ELF-1 (cell line): ENCODE measurements at regions not wholly inside any gene's neighbourhood (a gene's known extent, or its start where the extent isn't known, plus 50 kb on each side); places are given as distances from the start of the nearest gene placed in this dataset.
"Not testable (repeated sequence)": the region's sequence is repeated elsewhere in the genome, so short reads cannot be mapped to it uniquely, and the experiment has no call there.

Source experiments
- DNase-seq: peaks from one replicate; pipeline ENCODE4 v3.0.0-alpha.2; 2016; ENCODE audit warnings: low read depth, low spot score

DNA sequence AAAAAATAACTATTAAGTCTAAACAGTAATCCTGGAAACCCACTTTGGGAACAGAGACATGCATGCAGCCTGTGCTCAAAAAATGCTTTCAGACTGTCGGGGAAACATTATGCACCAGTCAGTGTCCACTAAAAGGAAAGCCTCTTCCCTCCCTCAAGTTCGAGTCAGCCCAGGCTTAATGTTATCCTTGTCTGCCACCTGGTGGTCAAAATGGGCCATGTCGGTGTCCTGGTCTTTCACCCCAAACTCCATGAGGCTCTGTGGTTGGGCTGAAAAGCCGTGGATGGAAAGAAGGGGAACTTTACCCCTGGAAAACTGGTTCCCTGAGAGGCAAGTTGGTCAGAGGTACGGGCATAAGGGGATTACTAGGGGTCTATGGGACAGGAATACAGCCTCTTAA, 88.4 kb upstream of the ZNF492 start:
- peak; percentile 43 for DNase-seq

DNA sequence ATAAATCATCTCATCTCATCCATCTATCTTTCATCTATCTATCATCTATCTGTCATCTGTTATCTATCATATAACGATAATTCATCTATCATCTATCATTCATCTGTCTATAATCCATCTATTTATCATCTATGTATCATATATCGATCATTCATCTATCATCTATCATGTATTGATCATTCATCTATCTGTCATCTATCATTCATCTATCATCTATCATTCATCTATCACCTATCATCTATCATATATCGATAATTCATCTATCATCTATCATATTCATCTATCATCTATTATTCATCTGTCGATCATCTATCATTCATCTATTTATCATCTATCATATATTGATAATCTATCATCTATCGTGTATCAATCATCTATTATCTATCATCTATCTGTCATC, 100.4 kb upstream of the ZNF492 start:
- DNase-seq: no peak

DNA sequence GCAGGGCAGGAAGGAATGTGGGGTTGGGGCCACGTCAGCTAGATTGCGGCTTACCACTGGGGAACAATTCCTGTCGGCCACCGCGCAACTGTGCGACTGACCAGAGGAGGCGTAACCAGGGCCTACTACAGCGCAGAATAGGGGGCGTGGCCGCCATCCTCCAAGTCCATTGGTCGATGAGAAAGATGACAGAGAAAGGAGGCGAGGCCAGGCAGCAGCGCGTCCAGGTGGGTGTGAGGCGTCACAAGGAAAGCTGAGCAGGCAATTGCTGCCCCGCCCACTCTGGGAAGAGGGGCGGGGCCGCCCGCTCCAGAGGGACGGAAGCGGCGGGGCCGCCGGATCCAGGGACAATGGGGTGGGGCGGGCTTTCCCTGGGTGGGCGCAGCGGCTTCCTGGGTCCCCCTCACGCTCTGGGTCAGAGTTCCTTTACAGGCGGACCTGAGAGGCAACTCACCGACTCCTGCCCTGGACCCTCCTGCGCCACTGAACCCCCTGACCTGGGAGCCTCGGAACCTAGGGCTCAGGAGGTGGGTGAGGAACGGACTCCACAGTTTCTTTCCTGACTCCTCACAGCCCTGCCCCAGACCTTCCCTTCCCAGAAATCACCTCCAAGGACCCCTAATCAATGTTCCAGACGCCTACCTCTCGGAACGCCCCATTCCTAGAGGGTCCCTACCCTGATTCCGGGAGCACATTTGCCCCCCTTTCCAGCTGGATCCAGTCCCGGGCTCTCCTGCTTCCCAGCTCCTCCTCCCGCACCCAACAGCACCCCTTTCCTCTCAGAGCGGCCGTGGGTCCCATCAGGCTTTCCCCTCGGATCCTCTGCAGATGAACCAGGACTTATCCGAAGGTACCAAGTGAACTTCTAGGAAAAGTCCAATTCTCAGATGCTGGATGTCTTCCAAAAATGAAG, 101.5 kb upstream of the ZNF492 start:
- DNase-seq: no peak

DNA sequence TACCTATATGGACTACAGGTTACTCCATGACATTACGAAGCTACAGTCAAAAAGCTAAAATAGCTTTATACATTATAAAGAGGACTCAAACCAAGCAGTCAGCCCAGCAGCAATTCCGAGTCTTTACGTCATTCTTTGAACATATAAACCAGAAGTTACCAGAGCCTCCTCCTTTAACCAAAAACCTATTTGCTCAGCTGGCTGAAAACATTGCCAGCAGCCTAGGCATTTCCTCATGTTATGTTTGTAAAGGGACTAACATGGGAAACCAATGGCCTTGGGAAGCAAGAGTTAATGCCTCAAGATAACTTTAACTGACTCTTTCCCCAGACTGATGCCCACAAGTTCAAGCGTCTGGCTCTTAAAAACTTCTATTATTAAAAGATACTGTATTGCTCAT, 104.1 kb upstream of the ZNF492 start:
- DNase-seq: no peak

DNA sequence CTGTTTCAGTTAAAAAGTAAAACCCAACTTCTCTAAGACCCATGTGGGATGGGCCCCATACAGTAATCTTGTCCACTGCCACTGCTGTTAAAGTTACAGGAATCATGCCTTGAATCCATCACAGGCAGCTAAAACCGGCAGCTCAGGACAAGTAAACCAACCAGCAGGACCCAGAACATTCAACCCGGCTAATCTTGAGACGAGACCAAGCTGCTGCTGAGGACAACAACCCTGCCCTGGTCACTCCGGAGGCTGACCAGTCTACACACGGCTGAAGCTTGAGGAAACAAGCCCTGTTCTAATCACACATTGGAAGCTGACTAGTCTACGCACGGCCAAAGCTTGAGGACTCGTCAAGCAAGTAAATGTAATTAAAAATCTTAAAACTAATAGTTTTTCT, 105.2 kb upstream of the ZNF492 start:
- no peak for DNase-seq

DNA sequence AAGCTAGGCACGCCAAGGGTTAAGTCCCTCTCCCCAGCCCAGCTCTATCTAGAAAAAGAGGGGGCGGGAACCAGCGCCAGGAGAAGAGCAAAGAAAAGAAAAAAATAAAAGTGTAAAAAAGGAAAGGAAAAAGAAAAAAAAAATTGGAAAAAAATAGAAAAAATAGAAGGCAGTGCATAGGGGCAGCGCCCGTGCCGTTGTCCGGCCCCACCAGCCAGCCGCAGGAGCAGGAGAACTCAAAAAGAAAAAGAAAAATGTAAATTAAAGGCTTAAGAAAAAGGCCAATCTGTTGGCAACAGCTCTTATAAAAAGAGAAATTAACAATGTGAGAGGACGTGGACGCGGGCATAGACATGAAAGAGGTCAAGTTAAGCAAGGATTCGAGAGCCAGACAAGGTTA, 105.4 kb upstream of the ZNF98 start:
- no peak for DNase-seq

DNA sequence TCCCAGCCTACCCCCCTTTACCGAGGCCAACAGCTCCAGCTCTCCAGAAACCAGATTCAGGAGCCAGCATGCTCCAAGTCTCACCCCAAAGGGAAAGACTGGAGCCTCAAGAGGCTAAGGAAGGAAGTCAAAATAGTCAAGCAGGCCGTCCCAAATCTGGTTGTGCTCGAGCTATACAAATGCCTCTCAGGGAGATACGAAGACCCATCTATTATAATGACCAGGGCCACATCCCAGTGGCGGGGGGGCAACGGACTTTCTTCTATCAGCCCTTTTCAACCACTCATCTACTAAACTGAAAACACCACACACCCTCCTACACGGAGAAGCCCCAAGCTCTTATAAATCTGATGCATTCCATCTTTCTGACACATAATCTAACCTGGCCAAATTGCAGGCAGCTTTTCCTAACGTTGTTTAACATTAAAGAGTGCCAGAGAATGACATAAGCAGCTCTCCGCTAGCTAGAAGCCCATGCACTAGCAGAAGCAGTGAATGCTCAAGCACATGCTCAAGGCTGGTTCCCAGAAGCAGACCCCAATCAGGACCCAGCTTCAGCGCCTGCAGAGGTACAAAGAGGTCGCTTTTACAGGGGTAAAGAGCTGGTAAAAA, 104.6 kb upstream of the ZNF98 start:
- no peak for DNase-seq

DNA sequence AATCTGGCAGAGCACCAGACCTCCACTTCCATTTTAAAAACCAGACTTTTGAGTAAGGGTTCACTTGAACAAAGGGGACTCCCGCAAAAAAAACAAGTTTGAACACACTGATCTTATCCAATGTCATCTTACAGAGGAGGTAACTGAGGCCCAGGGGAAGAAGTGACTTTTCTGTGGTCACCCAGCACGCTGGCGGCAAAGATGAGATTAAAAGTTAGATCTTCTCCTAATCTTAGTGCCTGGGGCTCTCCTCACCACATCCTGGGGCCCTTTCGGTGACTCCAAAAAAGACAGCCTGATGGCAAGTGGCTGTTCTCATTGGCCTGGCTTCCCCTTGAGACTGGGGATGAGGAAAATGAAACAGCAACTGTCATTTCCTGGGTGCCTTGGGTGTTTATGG, 101.8 kb upstream of the ZNF98 start:
- no peak for DNase-seq

DNA sequence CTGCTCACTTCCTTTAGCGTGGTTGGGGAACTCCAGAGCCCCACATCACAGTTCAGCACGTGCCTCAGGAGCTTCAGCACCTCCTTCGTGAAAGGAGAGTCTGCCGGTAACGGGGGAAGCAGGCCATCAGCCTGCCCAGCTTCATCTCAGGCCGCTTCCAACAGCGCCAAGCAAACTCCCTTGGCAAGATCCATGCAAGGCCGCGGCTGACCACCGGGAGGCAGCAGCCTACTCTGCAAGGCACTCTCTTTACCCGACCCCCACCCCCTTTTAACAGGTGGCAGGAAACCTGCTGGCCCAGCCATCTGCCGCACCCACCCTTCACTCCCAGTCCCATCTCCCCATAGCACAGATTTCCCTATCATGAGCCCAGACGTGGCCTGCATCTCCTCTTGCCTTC, 97.4 kb upstream of the ZNF98 start:
- DNase-seq: not testable (repeated sequence)

DNA sequence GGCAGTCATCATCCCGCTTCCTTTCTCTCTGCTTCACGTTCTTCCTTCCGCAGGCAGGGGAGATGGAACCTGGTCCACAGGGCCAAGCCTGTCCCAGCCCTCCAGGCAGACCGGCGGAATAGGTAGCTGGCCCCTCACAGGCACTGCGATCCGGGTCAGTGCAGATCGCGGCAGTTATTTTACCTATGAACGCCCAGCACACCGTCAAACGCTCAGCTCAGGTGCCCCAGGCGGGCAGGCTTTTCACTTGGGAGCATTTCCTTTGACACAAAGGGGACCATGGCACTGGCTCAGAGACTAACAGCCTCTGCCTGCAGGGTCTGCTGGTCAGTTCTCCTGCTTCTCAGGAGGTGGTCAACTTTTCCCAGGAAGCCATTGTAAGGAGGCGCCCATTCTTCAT, 97.0 kb upstream of the ZNF98 start:
- DNase-seq: no peak

DNA sequence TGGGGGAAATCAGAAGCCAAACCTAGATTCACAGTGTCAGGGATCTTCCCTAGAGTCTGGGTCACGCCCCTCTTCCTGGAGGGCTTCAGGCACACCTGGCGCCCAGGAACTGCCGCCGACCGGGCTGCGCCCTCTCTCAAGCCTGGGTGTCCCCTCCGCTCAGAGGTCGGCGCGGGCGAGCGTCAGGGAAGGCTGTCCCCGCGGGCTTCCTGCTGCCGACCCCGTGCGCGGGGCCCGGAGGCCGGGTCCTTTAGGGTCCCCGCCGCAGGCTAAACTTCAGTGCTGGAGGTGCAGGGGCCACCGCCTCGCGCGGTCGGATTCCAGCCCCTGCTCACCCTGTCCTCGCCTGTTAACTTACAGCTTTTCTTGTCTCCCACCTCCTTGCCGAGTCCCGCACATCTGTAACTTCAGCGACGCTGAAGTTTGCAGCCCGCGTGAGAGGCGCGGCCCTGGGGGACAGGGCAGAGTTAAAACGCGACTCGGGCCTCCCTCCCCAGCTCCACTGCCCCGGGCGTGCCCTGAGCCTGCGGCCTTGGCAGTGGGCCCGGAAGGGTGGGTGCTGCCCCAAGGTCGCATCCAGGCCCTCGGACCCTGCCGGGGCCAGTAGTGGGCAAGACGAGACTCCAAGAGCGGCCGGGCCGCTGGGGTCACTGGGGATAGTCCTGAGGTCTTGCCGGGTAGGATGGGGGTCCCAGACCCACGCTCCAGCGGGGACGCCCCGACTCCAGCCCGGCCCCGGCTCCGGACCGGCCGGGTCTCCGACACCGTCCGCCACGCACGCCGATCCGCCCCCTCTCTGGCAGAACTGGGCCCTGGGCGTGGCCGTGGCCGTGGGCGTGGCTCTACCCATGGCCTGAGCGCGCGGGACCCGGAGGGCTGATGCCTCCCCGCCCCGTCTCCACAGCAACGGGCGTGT, 95.6 kb upstream of the ZNF98 start:
- no peak for DNase-seq

DNA sequence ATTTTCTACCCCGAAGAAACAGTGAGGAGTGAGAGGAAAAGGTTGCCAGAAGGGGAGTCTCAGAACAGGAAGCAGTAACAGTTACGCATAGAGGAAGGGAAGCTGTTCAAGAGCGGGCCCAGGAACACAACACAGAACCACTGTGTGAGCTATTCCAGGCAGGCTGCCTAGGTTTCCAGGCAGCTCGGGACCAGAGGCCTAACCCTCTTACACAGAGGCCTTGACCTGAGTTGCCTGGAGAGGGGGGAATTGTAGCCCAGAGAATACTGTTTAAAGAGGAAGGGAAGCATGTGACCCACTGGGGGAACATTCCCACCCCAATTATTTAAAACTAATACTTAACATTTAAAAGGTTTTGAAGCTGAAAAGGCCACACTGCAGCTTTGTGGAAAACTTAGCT, 93.3 kb upstream of the ZNF98 start:
- no peak for DNase-seq

DNA sequence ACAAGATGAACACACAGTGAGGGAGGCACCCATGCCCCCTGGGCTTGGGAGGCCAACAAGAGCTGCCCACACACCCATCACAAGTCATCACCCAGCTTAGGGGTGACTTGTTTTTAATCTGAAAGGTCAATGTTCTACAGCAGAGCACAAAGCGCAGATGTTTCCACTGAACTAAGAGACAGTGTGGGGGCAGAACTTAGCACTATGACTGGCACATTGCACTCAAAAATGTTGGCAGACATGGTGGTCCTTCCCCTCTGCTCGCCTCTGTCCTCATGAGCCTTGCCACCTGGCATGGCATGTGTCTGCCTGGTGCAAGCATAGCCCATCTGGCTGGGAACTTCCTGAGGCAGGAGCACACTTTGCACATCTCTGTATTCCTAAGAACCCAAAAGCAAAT, 81.4 kb upstream of the ZNF98 start:
- DNase-seq: no peak

DNA sequence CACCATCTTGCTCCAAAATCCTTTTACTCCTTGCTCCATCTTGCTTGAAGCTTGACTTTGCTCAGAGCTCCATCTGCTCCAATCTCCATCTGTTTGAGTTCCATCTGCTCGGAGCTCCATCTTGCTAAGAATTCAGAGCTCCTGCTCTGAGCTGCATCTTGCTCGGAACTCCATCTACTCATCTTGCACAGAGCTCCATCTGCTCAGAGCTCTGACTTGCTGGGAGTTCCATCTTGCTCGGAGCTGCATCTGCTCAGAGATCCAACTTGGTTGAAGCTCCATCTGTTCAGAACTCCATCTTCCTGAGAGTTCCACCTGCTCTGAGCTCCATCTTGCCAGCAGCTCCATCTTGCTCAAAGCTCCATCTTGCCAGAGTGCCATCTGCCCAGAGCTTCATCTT, 80.6 kb upstream of the ZNF98 start:
- DNase-seq: no peak

DNA sequence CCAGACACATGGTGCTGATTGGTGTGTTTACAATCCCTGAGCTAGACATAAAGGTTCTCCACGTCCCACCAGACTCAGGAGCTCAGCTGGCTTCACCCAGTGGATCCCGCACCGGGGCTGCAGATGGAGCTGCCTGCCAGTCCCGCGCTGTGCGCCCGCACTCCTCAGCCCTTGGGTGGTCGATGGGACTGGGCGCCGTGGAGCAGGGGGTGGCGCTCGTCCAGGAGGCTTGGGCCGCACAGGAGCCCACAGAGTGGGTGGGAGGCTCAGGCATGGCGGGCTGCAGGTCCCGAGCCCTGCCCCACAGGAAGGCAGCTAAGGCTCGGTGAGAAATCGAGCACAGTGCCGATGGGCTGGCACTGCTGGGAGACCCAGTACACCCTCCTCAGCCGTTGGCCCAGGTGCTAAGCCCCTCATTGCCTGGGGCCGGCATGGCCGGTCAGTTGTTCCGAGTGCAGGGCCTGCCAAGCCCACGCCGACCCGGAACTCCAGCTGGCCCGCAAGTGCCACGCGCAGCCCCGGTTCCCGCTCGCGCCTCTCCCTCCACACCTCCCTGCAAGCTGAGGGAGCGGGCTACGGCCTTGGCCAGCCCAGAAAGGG, 76.8 kb upstream of the ZNF98 start:
- not testable (repeated sequence) for DNase-seq

DNA sequence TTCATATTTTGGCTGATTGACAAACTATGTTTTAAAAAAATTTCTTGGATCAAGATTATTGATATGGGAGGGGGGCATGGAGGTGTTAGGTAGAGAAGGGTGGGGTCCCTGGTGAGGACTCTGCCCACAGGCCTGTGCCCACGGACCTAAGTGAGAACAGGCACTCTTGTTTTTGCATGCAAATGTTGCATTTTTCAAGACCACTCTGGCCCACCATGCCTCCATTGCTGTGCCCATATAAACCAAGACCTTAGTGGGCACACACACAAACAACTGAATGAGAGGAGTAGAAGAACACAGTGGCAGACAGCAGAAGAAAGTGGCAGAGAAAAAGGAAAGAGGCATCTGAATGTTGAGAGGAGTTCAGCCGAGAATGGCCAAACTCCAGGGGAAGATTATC, 69.6 kb upstream of the ZNF98 start:
- no peak for DNase-seq

DNA sequence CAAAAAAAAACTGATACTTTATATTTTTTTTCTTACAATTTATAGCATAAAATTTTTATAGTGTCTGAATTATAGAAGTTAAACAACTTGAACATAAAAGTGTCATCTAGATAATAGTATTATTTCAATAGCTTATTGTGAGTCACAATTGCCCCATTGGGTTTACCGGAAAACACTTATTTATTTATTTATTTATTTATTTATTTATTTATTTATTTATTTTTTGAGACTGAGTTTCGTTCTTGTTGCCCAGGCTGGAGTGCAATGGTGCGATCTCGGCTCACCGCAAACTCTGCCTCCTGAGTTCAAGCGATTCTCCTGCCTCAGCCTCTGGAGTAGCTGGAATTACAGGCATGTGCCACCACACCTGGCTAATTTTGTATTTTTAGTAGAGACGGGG, 61.4 kb upstream of the ZNF98 start:
- not testable (repeated sequence) for DNase-seq

DNA sequence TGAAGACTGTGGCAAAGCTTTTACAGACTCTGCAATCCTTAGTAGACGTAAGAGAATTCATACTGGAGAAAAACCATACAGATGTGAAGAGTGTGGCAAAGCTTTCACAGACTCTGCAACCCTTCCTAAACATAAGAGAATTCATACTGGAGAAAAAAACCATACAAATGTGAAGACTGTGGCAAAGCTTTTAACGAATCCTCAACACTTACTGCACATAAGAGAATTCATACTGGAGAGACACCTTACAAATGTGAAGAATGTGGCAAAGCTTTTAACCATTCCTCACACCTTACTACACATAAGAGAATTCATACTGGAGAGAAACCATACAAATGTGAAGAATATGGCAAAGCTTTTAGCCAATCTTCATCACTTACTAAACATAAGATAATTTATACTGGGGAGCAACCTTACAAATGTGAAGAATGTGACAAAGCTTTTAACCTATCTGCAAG, 50.1 kb upstream of the ZNF98 start:
- no peak for DNase-seq
